ENCODE measurements at regions not wholly inside any gene's neighbourhood (a gene's known extent, or its start where the extent isn't known, plus 50 kb on each side); places are given as distances from the start of the nearest gene placed in this dataset.

- TF ChIP-seq POLR2A (IDR thresholded peaks at IDR 0.05), result no peak
- H3K36me3 ChIP-seq, result no peaks in the 10 kb centered on the region
- no peak overlapping the region for H3K4me3 ChIP-seq
- H3K9me3 ChIP-seq, result no peaks in the 10 kb centered on the region
- no peaks in the 10 kb centered on the region for H3K27me3 ChIP-seq
- no peak overlapping the region for H3K27ac ChIP-seq
- DNase-seq, result no peak
- intact Hi-C loops (cut with DNase I; ENCODE audit: low total_unique reads), result no loop called here
- H3K4me1 ChIP-seq, result no peaks in the 10 kb centered on the region
Observed at GRCh38 chr2:121008975-121009374, 273.3 kb downstream of the GLI2 start.

- no peak for TF ChIP-seq POLR2A (IDR thresholded peaks at IDR 0.05)
- no peak for TF ChIP-seq CTCF (IDR thresholded peaks at IDR 0.05)
- no peak overlapping the region for H3K27ac ChIP-seq
- intact Hi-C loops (cut with DNase I; ENCODE audit: low total_unique reads), result no loop called here
- no peaks in the 10 kb centered on the region for H3K27me3 ChIP-seq
- no peak for DNase-seq
- no peak overlapping the region for H3K4me3 ChIP-seq
- H3K36me3 ChIP-seq, result no peaks in the 10 kb centered on the region
- no peaks in the 10 kb centered on the region for H3K9me3 ChIP-seq
- H3K4me1 ChIP-seq, result no peaks in the 10 kb centered on the region
Observed at GRCh38 chr2:121010998-121011397, 274.0 kb downstream of the TFCP2L1 start.

- no peak overlapping the region for H3K27ac ChIP-seq
- H3K36me3 ChIP-seq, result no peaks in the 10 kb centered on the region
- H3K27me3 ChIP-seq, result no peaks in the 10 kb centered on the region
- intact Hi-C loops (cut with DNase I; ENCODE audit: low total_unique reads), result no loop called here
- DNase-seq, result no peak
- no peak overlapping the region for H3K4me3 ChIP-seq
- H3K4me1 ChIP-seq, result no peaks in the 10 kb centered on the region
- H3K9me3 ChIP-seq, result no peaks in the 10 kb centered on the region
- TF ChIP-seq CTCF (IDR thresholded peaks at IDR 0.05) (no peak), POLR2A (IDR thresholded peaks at IDR 0.05) (no peak)
Observed at GRCh38 chr2:121014876-121015275, 270.1 kb downstream of the TFCP2L1 start.

GRCh38 chr2:121015971-121016485 lies 269.0 kb downstream of the TFCP2L1 start:
- intact Hi-C loops (cut with DNase I; ENCODE audit: low total_unique reads), result no loop called here
- no peaks in the 10 kb centered on the region for H3K4me1 ChIP-seq
- TF ChIP-seq POLR2A (IDR thresholded peaks at IDR 0.05), result no peak
- no peak for TF ChIP-seq CTCF (IDR thresholded peaks at IDR 0.05)
- DNase-seq, result no peak
- H3K27ac ChIP-seq, result no peak overlapping the region
- H3K4me3 ChIP-seq, result no peak overlapping the region
- no peaks in the 10 kb centered on the region for H3K9me3 ChIP-seq
- no peaks in the 10 kb centered on the region for H3K36me3 ChIP-seq
- no peaks in the 10 kb centered on the region for H3K27me3 ChIP-seq

- TF ChIP-seq CTCF (IDR thresholded peaks at IDR 0.05) (no peak), POLR2A (IDR thresholded peaks at IDR 0.05) (no peak)
- H3K27me3 ChIP-seq, result no peaks in the 10 kb centered on the region
- no peak overlapping the region for H3K27ac ChIP-seq
- H3K36me3 ChIP-seq, result no peaks in the 10 kb centered on the region
- intact Hi-C loops (cut with DNase I; ENCODE audit: low total_unique reads), result no loop called here
- H3K4me1 ChIP-seq, result no peaks in the 10 kb centered on the region
- no peak for DNase-seq
- H3K4me3 ChIP-seq, result no peak overlapping the region
- no peaks in the 10 kb centered on the region for H3K9me3 ChIP-seq
Observed at GRCh38 chr2:121017396-121017795, 267.6 kb downstream of the TFCP2L1 start.
